Tibial artery (tissue), 4 donors: ENCODE measurements at regions not wholly inside any gene's neighbourhood (a gene's known extent, or its start where the extent isn't known, plus 50 kb on each side); places are given as distances from the start of the nearest gene placed in this dataset.

Experiments used
- DNase-seq, 2 donors: peaks; one replicate each; pipeline ENCODE4 v3.0.0-alpha.2; 2019
- H3K27ac ChIP-seq, 2 donors: fragments of 200-600 bp; sonication (generic) in 1 of 2; 1 replicate in 1 of 2; 2 replicates in 1 of 2; pipeline ENCODE4 v1.5.1; 2018 to 2019; ENCODE audit warnings: mild to moderate bottlenecking in 1 of 2
- H3K27me3 ChIP-seq, 2 donors: fragments of 200-600 bp; sonication (generic) in 1 of 2; one replicate each; pipeline versions ENCODE4 v1.5.1 to v1.6.0; 2016 to 2019
- H3K36me3 ChIP-seq, 3 donors: fragments of 200-600 bp; sonication (generic) in 2 of 3; one replicate each; pipeline ENCODE4 v1.5.1; 2016 to 2019; ENCODE audit warnings: mild to moderate bottlenecking in 2 of 3
- H3K4me1 ChIP-seq, 4 donors: fragments of 200-600 bp; sonication (generic) in 2 of 4; 1 replicate in 3 of 4; 2 replicates in 1 of 4; pipeline ENCODE4 v1.5.1; 2016 to 2019
- H3K4me3 ChIP-seq, 2 donors: fragments of 200-600 bp; sonication (generic) in 1 of 2; 1 replicate in 1 of 2; 2 replicates in 1 of 2; pipeline ENCODE4 v1.5.1; 2018 to 2019; ENCODE audit warnings: mild to moderate bottlenecking in 2 of 2
- H3K9me3 ChIP-seq, 3 donors: fragments of 200-600 bp; sonication (generic) in 1 of 3; one replicate each; pipeline ENCODE4 v1.5.1; 2016 to 2019
- intact Hi-C: fragments of 100-400 bp; cut with DNase I; formaldehyde crosslinking; loops from one replicate; pipeline ENCODE4 v1.15.0; 2023; ENCODE audit warnings: low total_unique reads
- TF ChIP-seq, protein P1 (sequence below), 2 experiments: fragments of 200-600 bp in 1 of 2; fragments of 450-650 bp in 1 of 2; IDR thresholded peaks; one replicate each; pipeline ENCODE4 v1.5.1; 2017 to 2019; ENCODE audit warnings: antibody characterized with exemption in 2 of 2, mild to moderate bottlenecking in 1 of 2, moderate library complexity in 1 of 2

DNA sequence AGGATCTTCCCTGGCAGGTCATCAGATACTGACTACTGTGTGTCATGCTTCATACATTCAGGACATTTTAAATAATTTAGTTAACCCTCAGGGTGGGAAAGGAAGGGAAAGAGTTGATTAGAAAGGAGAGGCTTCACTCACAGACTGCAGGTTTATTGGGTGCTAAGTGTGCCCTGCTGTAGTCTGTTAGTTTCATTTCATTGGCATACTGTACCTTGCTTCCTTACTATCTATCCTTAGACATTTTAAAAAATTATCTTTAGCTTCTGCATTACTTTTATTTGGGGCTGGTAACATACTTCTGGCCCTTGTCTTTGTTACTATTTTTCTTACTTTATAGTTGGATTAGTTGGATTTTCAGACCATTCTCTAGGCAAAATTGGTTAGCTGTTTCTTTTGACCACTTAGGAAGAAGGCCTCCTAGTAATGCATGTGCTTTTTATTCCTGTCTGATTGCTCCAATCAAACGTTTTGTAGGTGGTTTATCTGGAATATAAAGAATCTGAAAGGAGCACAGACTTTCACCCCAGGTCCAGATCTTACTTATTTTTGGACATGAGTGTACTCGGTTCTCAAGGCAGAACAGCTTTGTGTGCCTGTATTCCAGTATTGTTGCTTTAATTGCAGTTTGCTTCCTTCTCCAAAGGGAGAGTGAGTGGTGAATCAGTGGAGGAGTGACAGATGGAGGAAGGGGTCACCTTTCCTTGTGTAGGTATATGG lies 82.7 kb upstream of the PRDM1 start:
- TF ChIP-seq, protein P1, sequence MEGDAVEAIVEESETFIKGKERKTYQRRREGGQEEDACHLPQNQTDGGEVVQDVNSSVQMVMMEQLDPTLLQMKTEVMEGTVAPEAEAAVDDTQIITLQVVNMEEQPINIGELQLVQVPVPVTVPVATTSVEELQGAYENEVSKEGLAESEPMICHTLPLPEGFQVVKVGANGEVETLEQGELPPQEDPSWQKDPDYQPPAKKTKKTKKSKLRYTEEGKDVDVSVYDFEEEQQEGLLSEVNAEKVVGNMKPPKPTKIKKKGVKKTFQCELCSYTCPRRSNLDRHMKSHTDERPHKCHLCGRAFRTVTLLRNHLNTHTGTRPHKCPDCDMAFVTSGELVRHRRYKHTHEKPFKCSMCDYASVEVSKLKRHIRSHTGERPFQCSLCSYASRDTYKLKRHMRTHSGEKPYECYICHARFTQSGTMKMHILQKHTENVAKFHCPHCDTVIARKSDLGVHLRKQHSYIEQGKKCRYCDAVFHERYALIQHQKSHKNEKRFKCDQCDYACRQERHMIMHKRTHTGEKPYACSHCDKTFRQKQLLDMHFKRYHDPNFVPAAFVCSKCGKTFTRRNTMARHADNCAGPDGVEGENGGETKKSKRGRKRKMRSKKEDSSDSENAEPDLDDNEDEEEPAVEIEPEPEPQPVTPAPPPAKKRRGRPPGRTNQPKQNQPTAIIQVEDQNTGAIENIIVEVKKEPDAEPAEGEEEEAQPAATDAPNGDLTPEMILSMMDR (IDR thresholded peaks at IDR 0.05): no peak
- Histone ChIP-seq H3K27ac (no peak overlapping the region), H3K4me1 (no peaks in the 10 kb centered on the region), H3K4me3 (no peak overlapping the region), H3K27me3 (peaks cover 0 to 22% of the 10 kb centered on the region in 2 donors), H3K9me3 (no peaks in the 10 kb centered on the region), H3K36me3 (no peaks in the 10 kb centered on the region)
- no peak for DNase-seq
- intact Hi-C loops: no loop called here

DNA sequence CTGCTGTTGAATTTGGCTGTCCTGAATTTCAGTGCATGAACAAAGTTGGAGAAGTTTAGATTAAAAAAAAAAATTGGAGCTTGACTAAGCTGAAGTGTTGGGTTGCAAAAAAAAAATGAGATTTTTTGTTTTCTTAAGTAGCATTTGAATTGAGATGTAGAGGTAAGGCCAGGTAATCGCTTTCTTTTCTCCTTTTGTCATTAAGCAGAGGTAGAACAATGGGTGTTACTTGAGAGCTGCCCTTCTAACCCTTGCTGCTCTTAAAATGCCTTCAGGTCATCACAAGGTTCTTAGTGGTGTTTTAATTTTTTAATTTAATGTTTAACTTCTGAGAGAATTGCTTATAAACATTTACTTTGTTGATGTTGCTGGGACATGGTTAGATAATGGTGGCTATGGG lies 84.1 kb upstream of the PRDM1 start:
- Histone ChIP-seq H3K4me3 (no peak overlapping the region), H3K27me3 (peaks cover 0 to 35% of the 10 kb centered on the region in 2 donors), H3K9me3 (no peaks in the 10 kb centered on the region), H3K36me3 (no peaks in the 10 kb centered on the region), H3K27ac (no peak overlapping the region), H3K4me1 (no peaks in the 10 kb centered on the region)
- intact Hi-C loops: no loop called here
- no peak for DNase-seq
- TF ChIP-seq, protein P1 (IDR thresholded peaks at IDR 0.05): no peak

GRCh38 chr6:106000935-106001334 lies 85.2 kb upstream of the PRDM1 start:
- H3K27ac ChIP-seq: no peak overlapping the region
- no peak overlapping the region for H3K4me3 ChIP-seq
- DNase-seq: no peak
- peaks cover 0 to 46% of the 10 kb centered on the region in 2 donors for H3K27me3 ChIP-seq
- no peaks in the 10 kb centered on the region for H3K9me3 ChIP-seq
- TF ChIP-seq, protein P1 (IDR thresholded peaks at IDR 0.05): no peak
- H3K4me1 ChIP-seq: no peaks in the 10 kb centered on the region
- H3K36me3 ChIP-seq: no peaks in the 10 kb centered on the region
- intact Hi-C loops: no loop called here

- Histone ChIP-seq H3K27ac (no peak overlapping the region), H3K4me1 (peaks cover 0 to 25% (median 9%) of the 10 kb centered on the region in 4 donors), H3K9me3 (no peaks in the 10 kb centered on the region), H3K27me3 (peaks cover 0 to 73% of the 10 kb centered on the region in 2 donors), H3K4me3 (no peak overlapping the region), H3K36me3 (no peaks in the 10 kb centered on the region)
- TF ChIP-seq, protein P1 (IDR thresholded peaks at IDR 0.05): no peak
- intact Hi-C loops: no loop called here
- DNase-seq: no peak
These were observed 88.7 kb upstream of the PRDM1 start for GRCh38 chr6:105997482-105997881.

DNA sequence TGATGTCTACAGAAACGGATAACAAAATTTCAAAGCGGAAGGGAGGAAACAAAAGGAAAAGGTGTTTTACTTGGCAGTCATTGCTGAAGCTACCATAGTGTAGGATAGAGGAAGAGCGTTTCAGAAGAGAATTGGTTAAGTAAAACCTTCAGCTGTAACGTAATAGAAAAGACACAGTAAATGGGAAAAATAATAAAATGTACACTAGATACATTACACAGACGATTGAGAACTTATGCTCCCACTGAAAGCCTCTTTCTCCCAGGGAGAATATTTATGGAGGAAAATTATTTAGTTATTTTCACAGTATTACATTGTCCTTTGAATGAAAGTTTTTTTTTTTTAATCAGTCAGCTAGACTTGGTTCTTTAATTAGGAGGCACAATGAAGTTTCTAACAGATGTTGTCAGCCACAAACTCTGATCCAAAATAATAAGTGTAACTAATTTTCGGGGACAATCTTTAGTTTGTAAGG lies 90.7 kb upstream of the PRDM1 start:
- peaks cover 0 to 85% of the 10 kb centered on the region in 2 donors for H3K27me3 ChIP-seq
- TF ChIP-seq, protein P1 (IDR thresholded peaks at IDR 0.05): no peak
- H3K36me3 ChIP-seq: no peaks in the 10 kb centered on the region
- H3K4me3 ChIP-seq: peak overlapping the region; percentile 51 to 56
- intact Hi-C loops: no loop called here
- H3K9me3 ChIP-seq: no peaks in the 10 kb centered on the region
- peaks cover 0 to 33% (median 15%) of the 10 kb centered on the region in 4 donors for H3K4me1 ChIP-seq
- no peak overlapping the region for H3K27ac ChIP-seq
- no peak for DNase-seq
